IPS DF 4.7 (cell line): ENCODE measurements at regions not wholly inside any gene's neighbourhood (a gene's known extent, or its start where the extent isn't known, plus 50 kb on each side); places are given as distances from the start of the nearest gene placed in this dataset.

Experiments
- DNase-seq: peaks from one replicate; pipeline ENCODE4 v3.0.0-alpha.2; 2013; ENCODE audit warnings: low spot score; ENCODE audit errors: extremely low read depth

DNA sequence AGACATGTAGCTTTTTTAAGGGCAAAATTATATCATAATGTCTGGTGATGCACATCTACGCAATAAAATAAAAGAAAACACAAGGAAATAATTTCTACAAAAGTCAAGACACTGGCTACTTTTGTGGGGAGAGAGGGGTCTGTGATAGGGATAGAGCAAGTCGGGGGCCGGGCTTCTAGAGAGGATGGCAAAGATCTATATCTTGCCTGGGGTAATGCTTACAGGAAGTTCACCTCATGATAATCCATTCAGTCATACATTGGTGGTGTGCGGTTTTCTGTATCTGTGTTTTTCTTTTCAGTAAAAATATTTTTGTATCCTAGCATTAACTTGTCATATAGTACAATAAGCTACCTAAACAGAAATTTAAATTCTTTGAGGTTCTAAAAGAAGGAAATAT, 178.8 kb downstream of the ARRDC4 start:
- DNase-seq = no peak

DNA sequence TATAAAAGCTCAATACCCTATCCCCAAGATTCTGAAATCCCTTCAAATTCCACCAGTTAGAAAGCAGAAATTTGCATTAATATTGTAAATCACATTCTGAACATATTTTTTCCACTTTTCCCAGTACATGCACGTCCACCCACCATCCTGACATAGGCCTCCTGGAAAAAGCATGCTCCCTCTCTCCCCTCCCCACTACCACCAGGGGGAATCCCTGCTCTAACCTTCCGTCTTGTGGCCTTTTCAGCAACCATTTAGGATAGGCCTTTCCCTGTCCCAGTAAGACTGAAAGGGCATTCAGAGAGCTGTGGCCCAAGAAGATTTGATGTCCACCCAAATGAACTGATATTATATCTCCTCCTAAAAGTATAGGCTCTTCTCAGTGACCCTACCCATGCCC, 182.1 kb downstream of the ARRDC4 start:
- DNase-seq = peak; percentile 19

DNA sequence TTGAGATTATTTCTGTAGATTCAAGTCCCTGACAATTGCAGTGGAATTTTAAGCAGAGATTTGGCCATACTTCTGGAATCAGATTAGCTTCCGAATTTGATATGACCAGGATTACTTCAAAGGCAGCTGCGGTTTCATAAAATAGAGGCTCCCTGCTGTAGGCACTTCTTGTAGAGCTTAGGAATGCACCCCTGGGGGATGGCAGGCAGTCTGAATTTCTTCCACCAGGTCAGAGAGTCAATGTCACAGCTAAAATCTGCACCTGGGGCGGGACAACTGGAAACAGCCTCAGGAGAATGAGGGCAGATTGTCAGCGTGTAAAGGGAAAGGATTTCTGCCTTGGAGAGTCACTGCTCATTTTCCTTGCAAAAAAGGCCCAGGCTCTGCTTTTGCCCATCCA, 182.6 kb downstream of the ARRDC4 start:
- no peak for DNase-seq

DNA sequence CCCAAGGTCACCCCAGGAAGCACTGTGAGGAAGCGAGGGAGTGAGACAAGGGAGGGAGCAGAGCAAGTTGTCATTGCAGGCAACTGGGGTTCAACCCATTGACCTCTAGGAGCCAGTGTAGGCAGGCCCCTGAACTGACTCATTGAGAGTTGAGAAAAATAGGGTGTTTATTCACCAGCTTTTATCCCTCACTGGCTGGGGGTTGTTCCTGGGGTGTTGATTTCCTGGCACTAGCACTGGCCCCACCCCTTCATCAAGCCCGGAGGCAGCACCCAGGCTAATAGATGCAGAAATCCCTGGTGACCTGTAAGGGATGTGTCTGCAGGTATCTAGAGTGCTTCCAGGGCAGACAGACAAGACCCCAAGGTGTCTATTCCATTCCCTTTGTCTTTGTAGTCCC, 183.9 kb downstream of the ARRDC4 start:
- DNase-seq = no peak

DNA sequence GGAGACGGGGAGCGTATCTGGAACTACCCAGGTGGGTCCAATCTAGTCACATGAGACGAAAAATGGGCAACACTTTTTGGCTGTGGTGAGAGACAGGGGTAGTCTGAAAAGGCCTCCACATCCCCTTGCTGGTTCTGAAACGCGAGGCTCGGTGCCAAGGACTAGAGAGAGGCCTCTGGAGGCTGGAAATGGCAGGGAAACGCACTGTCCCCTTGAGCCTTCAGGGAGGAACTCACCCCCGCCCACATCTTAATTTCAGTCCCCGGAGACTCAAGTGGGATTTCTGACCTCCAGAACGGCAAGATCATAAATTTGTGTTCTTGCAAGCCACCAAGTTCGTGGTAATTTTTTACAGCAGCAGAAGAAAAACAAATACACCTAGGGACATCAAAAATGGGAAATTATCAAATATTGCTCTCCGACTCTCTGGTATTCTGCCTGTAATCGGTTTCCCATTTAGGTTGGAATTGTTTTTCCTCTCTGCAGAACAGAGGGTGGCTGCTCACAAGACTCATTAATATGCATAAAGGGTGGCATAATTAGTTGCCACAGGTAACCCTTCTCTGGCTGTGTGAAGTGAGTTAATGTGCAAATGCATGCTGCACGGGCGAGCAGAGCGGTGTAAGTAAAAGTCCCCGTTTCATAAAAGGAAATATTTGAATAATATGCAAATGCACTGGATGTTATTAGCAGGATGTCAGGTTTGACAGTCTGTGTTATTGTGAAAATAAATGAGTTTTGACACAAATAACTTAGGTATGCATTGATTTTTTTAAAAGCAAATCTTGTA, 185.7 kb downstream of the ARRDC4 start:
- DNase-seq = no peak

DNA sequence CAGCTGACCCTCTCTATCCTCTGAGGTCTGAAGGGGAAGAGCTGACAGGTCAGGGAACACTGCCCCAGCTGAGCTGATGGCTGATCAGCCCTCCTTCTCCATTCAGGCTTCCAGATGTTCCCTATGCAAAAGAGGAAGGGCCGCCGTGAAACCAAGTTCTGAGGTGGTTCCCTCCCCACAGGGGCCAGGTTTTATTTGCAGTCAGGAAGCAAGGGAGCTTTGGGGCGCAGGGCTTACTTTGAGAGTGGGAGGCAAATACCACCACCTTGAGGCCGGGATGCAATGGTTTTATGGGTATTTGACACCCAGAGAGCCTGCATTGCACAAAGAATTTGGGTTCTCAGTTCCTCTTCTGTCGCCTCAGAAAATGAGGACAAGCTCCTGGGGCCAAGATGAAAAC, 186.9 kb downstream of the ARRDC4 start:
- DNase-seq = no peak

DNA sequence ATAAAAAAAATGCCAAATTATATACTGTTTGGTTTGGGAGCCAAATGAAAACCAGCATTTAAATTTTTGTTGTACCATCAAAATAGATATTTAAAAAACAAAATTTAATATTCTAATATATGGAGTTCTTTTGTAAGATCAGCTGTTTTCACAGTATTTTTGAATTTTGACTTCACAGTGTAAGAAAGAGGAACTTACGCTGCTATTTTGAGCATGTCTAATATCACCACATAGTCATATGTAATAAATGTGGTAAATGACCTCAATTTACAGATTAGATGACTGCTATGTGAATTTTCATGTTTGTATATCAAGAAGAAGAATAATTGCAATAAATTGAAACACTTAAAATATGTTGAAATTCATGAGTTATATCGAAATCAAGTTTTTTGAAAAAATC, 189.6 kb downstream of the ARRDC4 start:
- DNase-seq = no peak

DNA sequence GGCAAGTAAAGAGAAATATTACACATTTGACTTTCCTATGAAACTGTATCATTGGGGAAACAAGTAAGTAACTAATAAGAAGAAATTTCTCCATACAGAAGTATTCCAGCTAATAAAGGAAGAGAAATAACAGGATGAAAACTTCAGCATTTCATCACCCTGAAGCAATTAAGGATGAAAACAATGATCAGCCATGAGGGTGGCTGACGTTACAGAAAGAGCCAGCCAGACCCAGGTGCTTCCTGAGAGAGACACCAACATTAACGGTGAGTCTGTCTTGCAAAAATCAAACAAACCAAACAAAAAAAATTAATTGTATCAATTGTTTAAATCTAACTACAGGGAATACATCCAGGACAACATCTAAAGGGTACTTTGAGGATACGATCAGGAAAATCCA, 190.0 kb downstream of the ARRDC4 start:
- DNase-seq = no peak

DNA sequence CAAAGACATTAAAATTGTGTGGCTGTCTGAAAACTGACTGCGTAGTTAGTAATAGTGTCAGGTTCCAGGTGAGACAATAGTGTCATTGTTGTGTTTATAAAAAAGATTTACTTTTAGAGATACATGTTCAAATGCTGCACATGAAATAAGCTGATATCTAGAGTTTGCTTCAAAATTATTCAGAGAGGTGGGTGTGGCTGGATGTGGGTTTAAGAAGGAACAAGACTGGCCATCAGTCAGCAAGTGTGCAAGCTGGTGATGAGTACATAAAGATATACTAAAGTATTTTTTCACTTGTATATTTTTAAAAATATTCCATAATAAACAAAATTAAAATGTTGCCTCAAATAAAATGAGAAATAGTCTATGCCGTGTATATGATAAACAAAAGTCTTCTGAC, 190.6 kb downstream of the ARRDC4 start:
- no peak for DNase-seq

DNA sequence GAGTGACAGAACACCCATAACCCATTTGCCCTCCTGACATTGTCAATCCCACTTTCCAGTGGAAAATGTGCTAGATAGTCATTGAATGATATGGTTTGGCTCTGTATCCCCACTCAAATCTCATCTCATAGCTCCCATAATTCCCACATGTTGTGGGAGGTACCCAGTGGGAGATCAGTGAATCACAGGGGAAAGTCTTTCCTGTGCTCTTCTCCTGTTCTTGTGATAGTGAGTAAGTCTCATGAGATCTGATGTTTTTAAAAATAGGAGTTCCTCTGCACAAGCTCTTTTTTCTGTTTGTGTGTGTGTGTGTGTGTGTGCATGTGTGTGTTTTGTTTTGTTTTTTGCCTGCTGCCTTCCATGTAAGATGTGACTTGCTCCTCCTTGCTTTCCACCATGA, 191.7 kb downstream of the ARRDC4 start:
- no peak for DNase-seq

DNA sequence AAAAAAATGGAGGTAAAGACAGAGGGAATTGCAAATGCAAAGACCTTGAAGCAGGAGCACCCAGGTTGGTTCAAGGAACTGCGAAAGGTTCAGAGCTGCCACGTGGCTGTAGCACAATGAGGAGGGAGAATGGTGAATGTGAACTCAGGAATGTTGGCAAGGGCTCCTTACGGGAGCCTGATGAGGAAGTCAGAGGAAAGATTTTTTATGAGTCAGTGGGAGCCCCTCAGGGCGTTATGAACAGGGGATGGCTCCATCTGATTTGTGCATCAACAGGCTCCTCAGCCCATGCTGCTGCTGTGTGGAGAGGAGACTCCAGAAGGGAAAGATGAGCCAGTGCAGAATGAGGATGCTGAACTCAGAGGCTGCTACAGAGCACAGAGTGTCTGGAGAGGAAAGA, 194.4 kb downstream of the ARRDC4 start:
- no peak for DNase-seq

DNA sequence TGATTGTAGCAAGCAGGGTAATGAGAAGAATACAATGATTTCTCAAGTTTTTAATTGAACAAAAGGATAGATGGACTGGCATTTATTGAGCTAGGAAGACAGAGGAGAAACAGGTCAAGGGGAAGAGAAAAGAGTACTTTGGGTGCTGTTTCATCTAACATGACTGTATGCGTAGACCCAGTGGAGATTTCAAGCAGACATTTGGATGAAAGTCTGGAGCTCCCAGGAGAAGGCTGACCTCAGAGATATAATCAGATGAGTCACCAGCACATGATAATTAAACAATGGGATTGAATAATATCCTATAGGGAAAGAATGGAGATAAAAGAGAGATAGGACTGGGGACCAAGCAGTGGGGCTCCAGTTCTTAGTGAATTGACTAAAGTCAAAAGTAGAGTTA, 194.9 kb downstream of the ARRDC4 start:
- DNase-seq = no peak

DNA sequence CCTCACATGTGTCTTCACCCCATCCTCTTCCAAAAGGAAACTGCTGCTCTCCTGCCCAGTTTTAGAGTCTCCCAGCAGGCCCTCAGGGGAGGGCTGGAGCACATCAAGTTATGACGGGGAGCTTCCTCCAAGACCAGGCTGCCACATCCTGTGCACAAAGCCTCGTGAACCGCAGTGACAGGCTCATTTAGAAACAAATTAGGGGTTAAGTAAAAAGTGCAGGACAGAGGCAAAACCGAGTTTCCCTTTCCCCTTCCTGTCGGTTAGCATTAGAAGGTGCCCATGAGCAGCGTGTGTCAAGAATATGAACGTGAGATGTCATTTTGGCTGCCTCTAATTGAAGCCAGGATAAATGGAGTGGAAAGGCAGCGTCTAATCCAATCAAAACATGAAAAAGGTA, 199.7 kb downstream of the ARRDC4 start:
- DNase-seq = no peak

DNA sequence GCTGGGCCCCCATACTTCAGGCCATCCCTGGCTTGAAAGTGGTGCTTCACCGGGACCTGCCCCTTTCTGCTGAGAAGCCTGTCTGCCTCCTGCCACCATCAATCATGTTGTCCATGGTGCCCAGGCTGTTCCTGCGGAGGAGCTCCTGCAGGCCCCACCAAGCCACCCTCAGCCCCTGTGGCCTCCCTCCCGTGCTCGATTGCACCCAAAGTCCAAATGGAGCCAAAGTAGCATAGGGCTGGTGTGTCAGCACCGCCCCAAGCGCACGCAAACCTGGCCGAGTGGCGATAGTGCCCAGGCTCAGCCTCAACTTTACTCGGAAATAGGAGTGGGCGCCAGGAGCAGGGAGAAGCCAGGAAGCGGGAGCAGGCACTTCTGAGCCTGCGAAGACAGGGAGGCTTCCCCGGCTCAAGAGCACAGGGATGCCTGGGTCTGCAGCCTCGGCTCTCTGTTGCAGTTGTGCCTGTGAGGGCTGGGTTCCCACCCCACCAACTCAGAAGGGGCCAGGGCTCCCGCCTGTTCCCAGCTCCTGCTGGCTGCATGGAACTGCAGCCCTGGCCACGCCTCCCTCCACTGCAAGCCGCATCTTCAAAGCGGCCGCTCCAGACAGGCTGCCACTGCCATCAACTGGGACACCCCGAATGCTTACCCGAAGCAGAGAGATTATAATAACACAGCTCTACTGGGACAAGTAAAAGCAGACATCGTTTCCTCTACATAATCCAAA, 203.0 kb downstream of the ARRDC4 start:
- DNase-seq = no peak

DNA sequence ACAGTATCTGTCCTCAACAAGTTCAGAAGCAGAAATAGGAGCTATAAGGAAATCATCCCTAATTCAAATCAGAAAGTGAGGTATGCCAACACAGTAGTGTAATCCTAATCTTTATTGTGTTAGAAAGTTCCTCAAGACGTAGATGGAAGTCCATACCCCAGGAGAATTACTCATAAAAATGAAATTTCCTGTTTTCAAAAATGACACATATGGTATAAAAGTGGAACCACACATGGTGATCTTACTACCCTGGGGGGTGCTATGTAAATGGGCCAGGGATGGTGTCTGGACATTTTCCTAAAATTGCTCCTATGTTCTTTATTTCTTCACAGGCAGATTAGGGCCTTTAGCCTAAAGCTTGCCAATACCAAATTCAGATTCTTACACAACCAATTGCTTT, 204.1 kb downstream of the ARRDC4 start:
- no peak for DNase-seq

DNA sequence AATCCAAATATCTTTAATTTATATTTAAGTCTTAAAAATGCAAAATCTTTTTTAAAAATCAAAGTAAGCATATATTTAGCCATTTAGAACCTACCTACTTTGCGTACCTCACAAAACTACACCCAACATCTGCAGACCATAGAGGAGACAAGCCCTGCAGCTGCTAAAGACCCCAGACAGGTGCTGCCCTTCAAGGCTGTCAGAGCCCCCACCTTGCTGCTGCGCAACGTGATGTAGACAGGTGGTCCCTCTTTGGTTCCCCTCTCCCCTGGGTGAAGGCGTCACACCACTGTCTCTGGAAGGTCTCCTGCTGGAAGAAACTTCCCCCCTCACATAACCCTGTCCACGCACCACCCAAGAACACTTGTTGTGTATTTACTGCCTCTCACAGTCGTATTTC, 204.5 kb downstream of the ARRDC4 start:
- DNase-seq = no peak

DNA sequence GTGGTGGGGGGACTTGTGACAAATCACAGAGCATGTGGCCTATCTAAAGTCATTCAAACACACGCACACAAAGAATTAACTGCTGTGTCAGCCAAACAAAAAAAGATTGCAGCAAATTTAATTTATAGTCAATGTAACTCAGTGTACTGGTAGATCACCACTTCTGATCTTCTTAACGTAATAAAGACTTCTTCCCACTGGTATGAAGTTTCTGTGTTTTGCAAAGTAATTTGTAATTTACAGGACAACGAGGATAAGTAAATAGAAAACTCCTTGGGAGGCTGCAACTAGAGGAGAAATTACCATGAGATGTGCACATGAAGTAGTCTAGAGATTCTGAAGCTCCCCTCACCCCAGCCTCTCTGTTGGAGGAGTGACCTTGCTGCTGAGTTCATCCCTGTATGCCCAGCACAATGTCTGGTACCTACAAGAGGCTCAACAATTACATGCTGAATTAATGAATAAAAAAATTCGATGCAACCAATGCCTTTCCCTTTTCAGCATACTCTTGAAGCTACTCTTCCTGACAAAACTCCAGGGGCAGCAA, 207.3 kb downstream of the ARRDC4 start:
- no peak for DNase-seq

DNA sequence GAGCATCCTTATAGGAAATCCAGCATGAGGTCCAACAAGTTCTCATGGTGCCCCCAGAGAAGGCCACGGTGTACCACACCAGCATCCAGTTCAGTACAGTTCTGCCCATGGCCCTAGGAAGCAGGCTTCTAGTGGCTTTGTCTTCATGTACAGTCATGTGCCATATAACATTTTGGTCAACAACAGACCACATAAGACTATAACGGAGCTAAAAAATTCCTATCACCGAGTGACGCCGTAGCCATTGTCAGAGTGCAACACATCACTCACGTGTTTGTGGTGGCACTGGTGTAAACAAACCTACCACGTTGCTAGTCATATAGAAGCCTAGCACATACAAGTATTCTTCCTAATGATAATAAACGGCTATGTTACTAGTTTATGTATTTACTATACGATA, 209.0 kb downstream of the ARRDC4 start:
- no peak for DNase-seq

DNA sequence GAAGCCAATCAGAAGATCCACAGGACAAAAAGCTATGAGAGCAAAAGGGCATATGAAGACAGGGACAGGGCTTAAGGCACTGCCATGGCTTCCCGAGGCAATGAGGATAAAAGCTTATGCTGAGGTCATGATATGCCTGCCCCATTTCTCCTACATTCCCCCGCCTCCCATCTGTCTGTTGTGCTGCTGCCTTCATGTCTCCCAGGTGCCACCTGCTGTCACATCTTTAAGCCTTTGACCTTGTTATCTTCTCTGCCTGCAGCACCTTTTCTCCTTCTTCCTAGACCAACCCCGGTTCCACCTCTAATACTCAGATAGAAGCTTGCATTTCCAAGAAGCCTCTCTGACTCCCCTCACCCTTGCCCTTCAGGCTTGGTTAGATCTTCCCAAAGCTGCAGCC, 213.8 kb downstream of the ARRDC4 start:
- no peak for DNase-seq

DNA sequence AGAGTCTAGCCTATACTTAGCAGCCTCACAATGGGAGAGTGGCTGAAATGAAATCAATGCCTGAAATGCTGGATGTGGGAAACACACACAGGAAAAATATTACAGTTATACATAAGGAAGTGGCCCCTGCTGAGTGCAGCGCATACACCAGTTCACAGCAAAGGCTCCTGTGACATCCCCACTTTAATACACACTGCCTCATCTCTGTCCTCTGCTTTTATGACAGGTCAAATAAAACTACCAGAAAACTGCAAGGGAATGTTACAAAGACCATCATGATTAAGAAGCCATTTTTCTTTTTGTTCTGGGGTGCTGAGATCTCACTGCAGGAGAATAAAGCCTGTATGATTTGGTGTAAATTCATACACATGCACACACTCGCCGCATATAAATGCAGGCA, 214.3 kb downstream of the ARRDC4 start:
- DNase-seq = no peak

DNA sequence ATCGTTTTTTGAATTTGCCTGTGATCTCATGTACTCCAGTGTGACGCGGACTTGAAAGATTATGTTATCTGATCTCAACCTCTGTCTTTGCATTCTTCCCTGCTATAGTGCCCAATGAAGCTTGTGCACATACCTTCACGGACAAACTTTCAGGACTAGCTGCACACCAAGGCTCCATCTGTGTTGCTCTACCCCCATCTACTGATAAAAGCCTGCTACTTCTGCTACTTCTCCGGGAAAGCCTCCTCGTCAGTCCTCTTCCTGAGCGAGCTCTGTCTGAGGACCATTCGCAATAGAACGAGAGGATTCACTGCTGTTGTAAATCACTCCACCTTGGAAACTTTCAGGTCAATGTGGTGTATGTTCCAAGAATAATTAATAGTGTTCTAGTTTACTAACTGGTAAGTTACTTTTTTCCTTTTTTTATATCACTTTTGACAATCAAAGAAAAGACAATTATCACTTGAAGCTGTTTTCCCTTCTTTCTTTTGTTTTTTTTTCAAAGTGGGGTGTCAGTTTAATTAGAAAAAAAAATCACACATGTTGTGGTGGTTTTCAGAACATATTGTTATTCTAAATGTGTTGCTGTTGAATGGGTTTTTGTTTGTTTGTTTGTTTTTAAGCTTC, 217.6 kb downstream of the ARRDC4 start:
- DNase-seq = peak; percentile 60

DNA sequence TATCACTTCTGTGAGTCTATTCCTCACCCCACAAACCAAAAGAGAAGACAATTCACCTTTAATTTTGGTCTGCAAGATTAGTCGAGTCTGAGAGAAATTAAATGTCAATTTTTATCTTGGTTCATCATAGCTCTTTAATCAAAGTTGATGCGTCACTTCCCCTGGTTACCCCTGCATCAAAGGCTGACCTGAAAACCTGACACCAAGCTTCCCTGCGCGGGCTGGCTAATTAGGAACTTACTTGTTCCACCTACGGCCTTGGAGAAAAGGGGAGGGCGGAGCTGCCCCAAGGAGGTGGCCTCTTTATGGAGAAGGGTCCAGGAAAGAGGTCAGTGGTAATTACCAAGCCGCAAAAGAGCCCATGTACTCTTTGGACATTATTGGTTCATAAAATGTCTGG, 218.4 kb downstream of the ARRDC4 start:
- no peak for DNase-seq
